Mesodermal cell (in vitro differentiated cells): ENCODE measurements at regions not wholly inside any gene's neighbourhood (a gene's known extent, or its start where the extent isn't known, plus 50 kb on each side); places are given as distances from the start of the nearest gene placed in this dataset.
"Not testable (repeated sequence)": the region's sequence is repeated elsewhere in the genome, so short reads cannot be mapped to it uniquely, and the experiment has no call there.

Source experiments
- H3K27ac ChIP-seq: 2 replicates; pipeline ENCODE4 v1.7.0; 2013; ENCODE audit warnings: mild to moderate bottlenecking, low read depth, low read length, moderate library complexity; ENCODE audit not compliant: severe bottlenecking
- H3K36me3 ChIP-seq: 2 replicates; pipeline ENCODE4 v1.7.1; 2013; ENCODE audit warnings: mild to moderate bottlenecking, low read length, moderate library complexity; ENCODE audit not compliant: control insufficient read depth, insufficient read depth
- H3K4me1 ChIP-seq: one replicate; pipeline ENCODE4 v1.7.1; 2013; ENCODE audit warnings: mild to moderate bottlenecking, low read length; ENCODE audit not compliant: insufficient read depth, control insufficient read depth, poor library complexity, severe bottlenecking
- H3K4me3 ChIP-seq: 2 replicates; pipeline ENCODE4 v1.7.0; 2013; ENCODE audit warnings: low read length, control low read depth, mild to moderate bottlenecking; ENCODE audit not compliant: insufficient read depth, poor library complexity, severe bottlenecking; ENCODE audit errors: extremely low read depth
- H3K9me3 ChIP-seq: 2 replicates; pipeline ENCODE4 v1.7.1; 2013; ENCODE audit warnings: mild to moderate bottlenecking, low read length, moderate library complexity; ENCODE audit not compliant: control insufficient read depth
- WGBS, 2 experiments: methylation state at CpG; one replicate each; pipeline ENCODE4 v1.1.5; 2013; ENCODE audit warnings: missing lambda C conversion rate in 2 of 2; ENCODE audit not compliant: insufficient coverage in 2 of 2; 5-methylcytosine and 5-hydroxymethylcytosine counted together

DNA sequence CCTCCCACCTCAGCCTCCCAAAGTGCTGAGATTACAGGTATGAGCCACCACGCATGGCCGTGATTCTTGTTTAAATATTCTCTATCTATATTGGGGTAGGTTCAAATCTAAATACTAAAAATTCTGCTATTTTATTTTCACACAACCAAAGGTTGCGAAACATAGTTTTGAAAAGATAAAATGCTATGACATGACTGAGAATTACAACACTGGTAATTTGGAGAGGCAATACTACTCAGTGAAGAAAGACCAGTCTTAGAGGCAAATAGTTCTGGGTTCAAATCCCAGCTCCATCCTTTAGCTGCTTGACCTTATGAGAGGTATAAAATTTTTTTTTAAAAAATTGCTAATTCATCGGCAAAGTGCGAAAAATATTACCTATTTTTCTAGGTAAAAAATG, 137.0 kb upstream of the PREP start:
- H3K27ac ChIP-seq: no peak overlapping the region
- H3K36me3 ChIP-seq: no peaks in the 10 kb centered on the region
- no CpG with 5 or more reads among the region's 5 CpGs for WGBS, 2 experiments
- H3K4me1 ChIP-seq: no peaks in the 10 kb centered on the region
- H3K9me3 ChIP-seq: no peaks in the 10 kb centered on the region
- H3K4me3 ChIP-seq: no peak overlapping the region

- no peaks in the 10 kb centered on the region for H3K4me1 ChIP-seq
- no CpG with 5 or more reads among the region's 2 CpGs for WGBS, 2 experiments
- H3K27ac ChIP-seq: no peak overlapping the region
- no peaks in the 10 kb centered on the region for H3K9me3 ChIP-seq
- no peak overlapping the region for H3K4me3 ChIP-seq
- no peaks in the 10 kb centered on the region for H3K36me3 ChIP-seq
Measured at GRCh38 chr6:105537981-105538578, 135.2 kb upstream of the PREP start.

DNA sequence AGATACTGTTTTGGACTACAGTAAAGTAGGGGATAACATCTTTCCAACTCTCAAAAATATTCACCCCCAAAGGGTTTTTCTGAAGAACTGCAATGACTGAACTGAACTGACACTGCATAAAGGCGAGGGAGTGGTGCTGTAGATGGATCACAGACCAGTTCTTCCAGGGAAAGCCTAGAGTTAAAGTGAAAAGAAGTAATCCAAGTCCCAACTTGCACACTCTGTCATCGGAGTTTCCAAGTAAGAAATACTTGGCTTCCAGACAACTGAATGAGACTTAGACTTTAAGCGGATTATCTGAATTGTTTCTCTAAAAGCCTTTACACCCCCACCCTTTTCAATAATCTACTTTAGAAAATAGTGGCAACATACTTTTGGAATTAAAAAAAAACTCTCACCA, 134.1 kb upstream of the PREP start:
- H3K9me3 ChIP-seq: no peaks in the 10 kb centered on the region
- no peak overlapping the region for H3K27ac ChIP-seq
- WGBS, 2 experiments: 80 to 100% methylated on average over 1 to 2 of the region's 3 CpGs
- H3K4me1 ChIP-seq: no peaks in the 10 kb centered on the region
- no peaks in the 10 kb centered on the region for H3K36me3 ChIP-seq
- no peak overlapping the region for H3K4me3 ChIP-seq

GRCh38 chr6:105533301-105533700, 130.4 kb upstream of the PREP start:
- Histone ChIP-seq H3K9me3 (no peaks in the 10 kb centered on the region), H3K36me3 (no peaks in the 10 kb centered on the region), H3K4me3 (no peak overlapping the region), H3K27ac (no peak overlapping the region), H3K4me1 (no peaks in the 10 kb centered on the region)
- no CpG with 5 or more reads among the region's 3 CpGs for WGBS, 2 experiments

DNA sequence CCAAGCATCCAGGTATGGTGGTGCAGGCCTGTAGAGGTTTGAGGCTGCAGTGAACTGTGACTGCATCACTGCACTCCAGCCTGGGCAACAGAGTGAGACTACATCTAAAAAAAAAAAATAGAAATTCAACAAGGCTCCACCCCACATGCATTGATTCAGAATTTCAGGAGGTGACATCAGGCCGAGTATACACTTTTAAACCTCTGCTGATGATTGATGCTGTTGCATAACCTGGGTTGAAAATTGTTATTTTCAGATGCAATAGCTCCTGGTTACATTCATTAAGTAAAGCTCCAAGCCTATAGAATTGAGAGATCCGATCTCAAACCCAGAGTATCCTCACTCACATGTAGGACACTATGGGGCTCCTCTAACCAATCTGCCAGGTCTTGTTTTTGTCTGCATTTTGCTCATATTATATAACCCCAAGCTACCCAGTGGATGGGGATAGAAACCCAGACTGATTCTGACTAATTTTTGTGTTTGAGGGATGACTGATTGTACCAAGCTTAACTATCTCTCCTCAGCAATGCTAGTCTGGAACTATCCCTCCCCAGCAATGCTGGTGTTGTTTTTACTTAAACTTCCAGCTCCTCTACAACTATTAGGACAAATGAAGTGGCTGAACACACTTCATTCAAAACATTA, 123.5 kb upstream of the PREP start:
- 78 to 100% methylated on average over 1 to 2 of the region's 2 CpGs for WGBS, 2 experiments
- Histone ChIP-seq H3K36me3 (no peaks in the 10 kb centered on the region), H3K4me3 (no peak overlapping the region), H3K27ac (no peak overlapping the region), H3K4me1 (no peaks in the 10 kb centered on the region), H3K9me3 (no peaks in the 10 kb centered on the region)

- H3K4me3 ChIP-seq: no peak overlapping the region
- no peaks in the 10 kb centered on the region for H3K4me1 ChIP-seq
- H3K27ac ChIP-seq: no peak overlapping the region
- H3K9me3 ChIP-seq: no peaks in the 10 kb centered on the region
- WGBS, 2 experiments: 83 to 97% methylated on average over 2 to 3 of the region's 3 CpGs
- H3K36me3 ChIP-seq: no peaks in the 10 kb centered on the region
Measured at GRCh38 chr6:105522626-105523322, 119.9 kb upstream of the PREP start.

- Histone ChIP-seq H3K27ac (no peak overlapping the region), H3K4me3 (no peak overlapping the region), H3K4me1 (no peaks in the 10 kb centered on the region), H3K36me3 (no peaks in the 10 kb centered on the region), H3K9me3 (no peaks in the 10 kb centered on the region)
- 100% methylated on average over 1 of the region's 3 CpGs; no CpG with 5 or more reads in 1 of the 2 experiments for WGBS, 2 experiments
Measured at GRCh38 chr6:105519954-105520353, 117.1 kb upstream of the PREP start.

DNA sequence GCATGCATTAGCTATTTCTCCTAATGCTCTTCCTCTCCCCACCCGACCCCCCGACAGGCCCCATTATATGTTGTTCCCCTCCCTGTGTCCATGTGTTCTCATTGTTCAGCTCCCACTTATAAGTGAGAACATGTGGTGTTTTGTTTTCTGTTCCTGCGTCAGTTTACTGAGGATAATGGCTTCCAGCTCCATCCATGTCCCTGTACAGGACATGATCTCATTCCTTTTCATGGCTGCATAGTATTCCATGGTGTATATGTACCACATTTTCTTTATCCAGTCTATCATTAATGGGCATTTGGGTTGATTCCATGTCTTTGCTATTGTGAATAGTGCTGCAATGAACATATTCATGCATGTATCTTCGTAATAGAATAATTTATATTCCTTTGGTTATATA, 116.1 kb upstream of the PREP start:
- H3K27ac ChIP-seq, H3K4me3 ChIP-seq, H3K4me1 ChIP-seq, H3K9me3 ChIP-seq, H3K36me3 ChIP-seq: not testable (repeated sequence)
- WGBS, 2 experiments: 67% methylated on average over 1 of the region's 4 CpGs; no CpG with 5 or more reads in 1 of the 2 experiments

- H3K36me3 ChIP-seq: no peaks in the 10 kb centered on the region
- no peak overlapping the region for H3K27ac ChIP-seq
- peaks cover 3% of the 10 kb centered on the region for H3K9me3 ChIP-seq
- H3K4me1 ChIP-seq: peaks cover 9% of the 10 kb centered on the region
- no peak overlapping the region for H3K4me3 ChIP-seq
- WGBS, 2 experiments: 87 to 89% methylated on average over 5 of the region's 6 CpGs
Measured at GRCh38 chr6:105515054-105515453, 112.2 kb upstream of the PREP start.

GRCh38 chr6:105514306-105514705, 111.4 kb upstream of the PREP start:
- Histone ChIP-seq H3K36me3 (no peaks in the 10 kb centered on the region), H3K9me3 (peaks cover 3% of the 10 kb centered on the region), H3K4me1 (peaks cover 16% of the 10 kb centered on the region), H3K27ac (no peak overlapping the region), H3K4me3 (no peak overlapping the region)
- 94 to 100% methylated on average over 3 of the region's 5 CpGs for WGBS, 2 experiments

DNA sequence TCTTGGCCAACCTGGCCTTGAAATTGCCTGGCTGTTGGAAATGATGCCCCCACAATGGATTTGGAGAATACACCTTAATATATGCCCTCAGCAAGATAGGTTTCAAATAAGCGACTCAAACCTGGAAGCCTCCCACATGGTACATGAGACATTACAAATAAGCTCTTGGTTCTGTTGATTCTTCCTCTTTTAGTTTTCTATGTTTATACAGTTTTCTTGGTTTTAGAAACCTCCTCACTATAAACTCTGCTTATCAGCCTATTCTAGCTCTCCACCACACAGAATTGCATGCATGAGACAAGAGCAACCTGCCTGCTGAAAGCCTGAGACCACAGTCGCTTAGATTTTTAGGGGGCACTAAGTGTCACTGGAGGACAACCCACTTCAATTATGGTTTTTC, 108.8 kb upstream of the PREP start:
- Histone ChIP-seq H3K4me3 (no peak overlapping the region), H3K4me1 (peaks cover 16% of the 10 kb centered on the region), H3K36me3 (no peaks in the 10 kb centered on the region), H3K9me3 (peaks cover 3% of the 10 kb centered on the region), H3K27ac (no peak overlapping the region)
- 100% methylated on average over 1 to 2 of the region's 2 CpGs for WGBS, 2 experiments
